ENCODE measurements at regions not wholly inside any gene's neighbourhood (a gene's known extent, or its start where the extent isn't known, plus 50 kb on each side); places are given as distances from the start of the nearest gene placed in this dataset.

DNA sequence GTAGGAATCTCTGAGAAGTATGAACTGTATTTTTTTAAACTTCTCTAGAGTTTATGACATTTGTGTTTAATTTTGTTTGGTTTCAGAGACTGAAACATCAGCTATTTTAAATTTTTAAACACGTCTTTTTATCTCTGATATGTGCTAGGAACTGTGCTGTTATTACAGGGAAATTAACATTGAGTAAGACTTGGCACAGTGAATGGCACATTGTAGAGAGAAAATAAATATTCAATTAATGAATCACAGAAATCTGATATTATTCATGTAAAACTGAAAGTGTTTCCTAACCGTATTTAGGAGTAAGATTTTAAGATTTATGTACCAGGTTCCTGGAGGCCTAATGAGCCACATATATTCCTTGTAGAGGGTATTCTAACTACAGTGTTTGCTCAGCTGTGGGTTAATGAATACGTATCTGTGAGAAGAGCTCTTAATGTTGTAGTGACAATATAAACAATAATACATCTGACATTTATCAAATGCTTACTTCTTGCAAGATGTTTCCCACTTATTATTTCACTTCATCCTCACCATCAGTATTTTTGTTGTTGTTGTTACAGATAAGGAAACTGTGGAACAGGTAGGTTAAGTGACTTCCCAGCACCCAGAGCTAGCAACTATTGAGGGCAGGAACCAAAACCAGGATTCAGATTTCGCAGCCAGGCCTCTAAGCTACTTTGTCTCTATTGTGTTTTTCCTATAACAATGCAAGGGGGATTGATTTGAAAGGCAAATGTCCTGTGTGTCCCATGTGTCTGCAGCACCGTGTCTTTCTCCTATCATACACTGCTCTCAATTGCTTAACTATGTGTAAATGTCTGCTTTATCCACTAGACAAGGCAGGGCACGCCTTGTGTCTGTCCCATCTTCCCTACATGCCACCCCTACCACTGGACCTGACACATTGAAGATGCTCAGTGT, 121.1 kb upstream of the FAM9C start:
- TF ChIP-seq, protein P1, sequence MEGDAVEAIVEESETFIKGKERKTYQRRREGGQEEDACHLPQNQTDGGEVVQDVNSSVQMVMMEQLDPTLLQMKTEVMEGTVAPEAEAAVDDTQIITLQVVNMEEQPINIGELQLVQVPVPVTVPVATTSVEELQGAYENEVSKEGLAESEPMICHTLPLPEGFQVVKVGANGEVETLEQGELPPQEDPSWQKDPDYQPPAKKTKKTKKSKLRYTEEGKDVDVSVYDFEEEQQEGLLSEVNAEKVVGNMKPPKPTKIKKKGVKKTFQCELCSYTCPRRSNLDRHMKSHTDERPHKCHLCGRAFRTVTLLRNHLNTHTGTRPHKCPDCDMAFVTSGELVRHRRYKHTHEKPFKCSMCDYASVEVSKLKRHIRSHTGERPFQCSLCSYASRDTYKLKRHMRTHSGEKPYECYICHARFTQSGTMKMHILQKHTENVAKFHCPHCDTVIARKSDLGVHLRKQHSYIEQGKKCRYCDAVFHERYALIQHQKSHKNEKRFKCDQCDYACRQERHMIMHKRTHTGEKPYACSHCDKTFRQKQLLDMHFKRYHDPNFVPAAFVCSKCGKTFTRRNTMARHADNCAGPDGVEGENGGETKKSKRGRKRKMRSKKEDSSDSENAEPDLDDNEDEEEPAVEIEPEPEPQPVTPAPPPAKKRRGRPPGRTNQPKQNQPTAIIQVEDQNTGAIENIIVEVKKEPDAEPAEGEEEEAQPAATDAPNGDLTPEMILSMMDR (conservative IDR thresholded peaks at IDR 0.05), result no peak
- no peak for TF ChIP-seq ZFX (IDR thresholded peaks at IDR 0.05)
